DND-41 (cell line): ENCODE measurements at regions not wholly inside any gene's neighbourhood (a gene's known extent, or its start where the extent isn't known, plus 50 kb on each side); places are given as distances from the start of the nearest gene placed in this dataset.

Experiments
- ATAC-seq: fragments of 200-7000 bp; cut with Tn5 transposase; 3 replicates; pipeline ENCODE4 v1.9.1; 2021; ENCODE audit warnings: low read depth; ENCODE audit not compliant: insufficient read depth
- DNase-seq: peaks from one replicate; pipeline ENCODE4 v3.0.0-alpha.2; 2020
- H2AFZ ChIP-seq: 2 replicates; pipeline ENCODE4 v1.6.0; 2012; ENCODE audit warnings: low read depth, low read length
- H3K27ac ChIP-seq: 2 replicates; pipeline ENCODE4 v1.5.1; 2012; ENCODE audit warnings: low read length, inconsistent platforms
- H3K27me3 ChIP-seq: fragments of 200-600 bp; sonication (generic); 2 replicates; pipeline ENCODE4 v1.6.0; 2012; ENCODE audit warnings: low read length, mild to moderate bottlenecking, inconsistent platforms; ENCODE audit not compliant: insufficient read depth, poor library complexity
- H3K36me3 ChIP-seq: 2 replicates; pipeline ENCODE4 v1.5.1; 2012; ENCODE audit warnings: low read length, inconsistent platforms; ENCODE audit not compliant: insufficient read depth
- H3K4me1 ChIP-seq: 2 replicates; pipeline ENCODE4 v1.5.1; 2012; ENCODE audit warnings: mild to moderate bottlenecking, low read length; ENCODE audit not compliant: insufficient read depth
- H3K4me2 ChIP-seq: 2 replicates; pipeline ENCODE4 v1.6.0; 2012; ENCODE audit warnings: mild to moderate bottlenecking, moderate library complexity, low read length, inconsistent platforms; ENCODE audit not compliant: insufficient read depth
- H3K4me3 ChIP-seq, 2 experiments: fragments of 200-600 bp in 1 of 2; shearing (Covaris generic) in 1 of 2; 2 replicates each; pipeline ENCODE4 v1.5.1; 2012 to 2016; ENCODE audit warnings: inconsistent platforms in 2 of 2, low read length in 2 of 2, mild to moderate bottlenecking in 2 of 2, low read depth in 1 of 2, moderate library complexity in 1 of 2
- H3K79me2 ChIP-seq: 2 replicates; pipeline ENCODE4 v1.6.0; 2012; ENCODE audit warnings: low read length, inconsistent platforms; ENCODE audit not compliant: insufficient read depth
- H3K9ac ChIP-seq: 2 replicates; pipeline ENCODE4 v1.6.0; 2012; ENCODE audit warnings: low read depth, mild to moderate bottlenecking, inconsistent platforms, low read length, moderate library complexity
- H3K9me3 ChIP-seq: 2 replicates; pipeline ENCODE4 v1.5.1; 2012; ENCODE audit warnings: low read length, moderate library complexity, mild to moderate bottlenecking, inconsistent platforms; ENCODE audit not compliant: insufficient read depth, severe bottlenecking
- H4K20me1 ChIP-seq: 2 replicates; pipeline ENCODE4 v1.6.0; 2012; ENCODE audit warnings: low read length; ENCODE audit not compliant: insufficient read depth
- CTCF ChIP-seq: IDR thresholded peaks from 2 replicates; pipeline ENCODE4 v1.5.1; 2012; ENCODE audit warnings: borderline replicate concordance, low read length, moderate library complexity, mild to moderate bottlenecking; ENCODE audit not compliant: poor library complexity, severe bottlenecking; ENCODE audit errors: extremely low read depth
- EZH2 ChIP-seq: IDR thresholded peaks from 3 replicates; pipeline ENCODE4 v1.6.1; 2012; ENCODE audit warnings: borderline replicate concordance, low read depth, mild to moderate bottlenecking, moderate library complexity, low read length, inconsistent platforms; ENCODE audit not compliant: severe bottlenecking

GRCh38 chr4:62588671-62589070 lies 1388.5 kb downstream of the ADGRL3 start:
- no peaks in the 10 kb centered on the region for H3K79me2 ChIP-seq
- H4K20me1 ChIP-seq = no peaks in the 10 kb centered on the region
- no peak overlapping the region for H2AFZ ChIP-seq
- DNase-seq (no peak), ATAC-seq (no peak)
- no peaks in the 10 kb centered on the region for H3K36me3 ChIP-seq
- H3K4me1 ChIP-seq = no peaks in the 10 kb centered on the region
- TF ChIP-seq EZH2 (no peak), CTCF (no peak)
- no peaks in the 10 kb centered on the region for H3K27me3 ChIP-seq
- no peak overlapping the region for H3K4me3 ChIP-seq
- H3K9ac ChIP-seq = no peak overlapping the region
- no peak overlapping the region for H3K27ac ChIP-seq
- H3K4me2 ChIP-seq = no peak overlapping the region
- peaks cover 3% of the 10 kb centered on the region for H3K9me3 ChIP-seq

GRCh38 chr4:62571494-62571893 lies 1371.4 kb downstream of the ADGRL3 start:
- DNase-seq (no peak), ATAC-seq (no peak)
- H2AFZ ChIP-seq = no peak overlapping the region
- no peak overlapping the region for H3K9ac ChIP-seq
- no peak overlapping the region for H3K27ac ChIP-seq
- H3K4me1 ChIP-seq = no peaks in the 10 kb centered on the region
- no peak overlapping the region for H3K4me2 ChIP-seq
- no peak overlapping the region for H3K4me3 ChIP-seq
- H3K36me3 ChIP-seq = no peaks in the 10 kb centered on the region
- no peaks in the 10 kb centered on the region for H3K27me3 ChIP-seq
- H3K79me2 ChIP-seq = no peaks in the 10 kb centered on the region
- H3K9me3 ChIP-seq = no peaks in the 10 kb centered on the region
- no peaks in the 10 kb centered on the region for H4K20me1 ChIP-seq
- no peak for TF ChIP-seq CTCF

- Histone ChIP-seq H3K36me3 (no peaks in the 10 kb centered on the region), H3K4me2 (no peak overlapping the region), H3K27me3 (no peaks in the 10 kb centered on the region), H2AFZ (no peak overlapping the region), H3K4me1 (no peaks in the 10 kb centered on the region), H3K27ac (no peak overlapping the region), H3K79me2 (no peaks in the 10 kb centered on the region), H4K20me1 (no peaks in the 10 kb centered on the region), H3K4me3 (no peak overlapping the region), H3K9me3 (no peaks in the 10 kb centered on the region), H3K9ac (no peak overlapping the region)
- DNase-seq (no peak), ATAC-seq (no peak)
- TF ChIP-seq CTCF (no peak), EZH2 (no peak)
These were observed 1360.7 kb downstream of the ADGRL3 start for GRCh38 chr4:62560858-62561257.

GRCh38 chr4:62550121-62550520 lies 1350.0 kb downstream of the ADGRL3 start:
- Histone ChIP-seq H3K27me3 (no peaks in the 10 kb centered on the region), H3K9ac (no peak overlapping the region), H3K4me3 (no peak overlapping the region), H3K4me1 (no peaks in the 10 kb centered on the region), H4K20me1 (no peaks in the 10 kb centered on the region), H3K27ac (no peak overlapping the region), H3K4me2 (no peak overlapping the region), H2AFZ (no peak overlapping the region), H3K36me3 (no peaks in the 10 kb centered on the region), H3K9me3 (no peaks in the 10 kb centered on the region), H3K79me2 (no peaks in the 10 kb centered on the region)
- ATAC-seq (no peak), DNase-seq (no peak)
- TF ChIP-seq EZH2 = no peak
- TF ChIP-seq CTCF = no peak
